HPDE6-E6E7 (cell line): ENCODE measurements at regions not wholly inside any gene's neighbourhood (a gene's known extent, or its start where the extent isn't known, plus 50 kb on each side); places are given as distances from the start of the nearest gene placed in this dataset.
"Not testable (repeated sequence)": the region's sequence is repeated elsewhere in the genome, so short reads cannot be mapped to it uniquely, and the experiment has no call there.

Experiments used
- DNase-seq: peaks from one replicate; pipeline ENCODE4 v3.0.0; 2011; ENCODE audit warnings: missing footprints; ENCODE audit errors: extremely low spot score

GRCh38 chr7:32762925-32763293 is 128.7 kb downstream of the KBTBD2 start:
- no peak for DNase-seq

- DNase-seq: not testable (repeated sequence)
Measured at GRCh38 chr7:32762206-32762924, 129.2 kb downstream of the KBTBD2 start.

- no peak for DNase-seq
Measured at GRCh38 chr7:32761451-32762205, 129.9 kb downstream of the KBTBD2 start.

- not testable (repeated sequence) for DNase-seq
Measured at GRCh38 chr7:32760755-32761154, 130.8 kb downstream of the KBTBD2 start.

- not testable (repeated sequence) for DNase-seq
Measured at GRCh38 chr7:32759859-32760258, 131.7 kb downstream of the KBTBD2 start.

GRCh38 chr7:32753872-32754271 is 137.7 kb downstream of the KBTBD2 start:
- DNase-seq: not testable (repeated sequence)

- not testable (repeated sequence) for DNase-seq
Measured at GRCh38 chr7:32748337-32748736, 143.2 kb downstream of the KBTBD2 start.

- not testable (repeated sequence) for DNase-seq
Measured at GRCh38 chr7:32747443-32748148, 144.0 kb downstream of the KBTBD2 start.

GRCh38 chr7:32741853-32742476 is 149.6 kb downstream of the KBTBD2 start:
- DNase-seq: not testable (repeated sequence)

GRCh38 chr7:32739749-32740148 is 151.8 kb downstream of the KBTBD2 start:
- DNase-seq: not testable (repeated sequence)

GRCh38 chr7:32738390-32738789 is 153.2 kb downstream of the KBTBD2 start:
- DNase-seq: not testable (repeated sequence)

- DNase-seq: not testable (repeated sequence)
Measured at GRCh38 chr7:32732767-32733166, 158.8 kb downstream of the KBTBD2 start.

GRCh38 chr7:32729335-32729675 is 162.3 kb downstream of the KBTBD2 start:
- DNase-seq: not testable (repeated sequence)

- DNase-seq: peak; percentile 10
Measured at GRCh38 chr7:32728412-32729334, 162.9 kb downstream of the KBTBD2 start.

- DNase-seq: peak; percentile 9
Measured at GRCh38 chr7:32727483-32728411, 163.8 kb downstream of the KBTBD2 start.

GRCh38 chr7:32722837-32723236 is 168.7 kb downstream of the KBTBD2 start:
- DNase-seq: not testable (repeated sequence)

- no peak for DNase-seq
Measured at GRCh38 chr7:32694182-32694581, 197.4 kb downstream of the KBTBD2 start.

GRCh38 chr7:32691965-32692815 is 196.9 kb downstream of the AVL9 start:
- DNase-seq: not testable (repeated sequence)

- not testable (repeated sequence) for DNase-seq
Measured at GRCh38 chr7:32688092-32688491, 192.8 kb downstream of the AVL9 start.
